Fibroblast of lung (primary cell): ENCODE measurements at regions not wholly inside any gene's neighbourhood (a gene's known extent, or its start where the extent isn't known, plus 50 kb on each side); places are given as distances from the start of the nearest gene placed in this dataset.
"Not testable (repeated sequence)": the region's sequence is repeated elsewhere in the genome, so short reads cannot be mapped to it uniquely, and the experiment has no call there.

ENCODE experiments used
- DNase-seq, 2 donors: peaks; one replicate each; pipeline versions ENCODE4 v3.0.0 to v3.0.0-alpha.2; 2010; ENCODE audit warnings: low read depth in 2 of 2
- H2AFZ ChIP-seq: 2 replicates; pipeline ENCODE4 v1.5.1; 2012; ENCODE audit warnings: low read length, control low read depth, inconsistent platforms
- H3K27ac ChIP-seq: 2 replicates; pipeline ENCODE4 v1.5.1; 2011; ENCODE audit warnings: low read length, control low read depth; ENCODE audit not compliant: insufficient read depth
- H3K27me3 ChIP-seq: 2 replicates; pipeline ENCODE4 v1.5.1; 2011; ENCODE audit warnings: mild to moderate bottlenecking, low read length; ENCODE audit not compliant: control insufficient read depth, insufficient read depth
- H3K36me3 ChIP-seq: 2 replicates; pipeline ENCODE4 v1.5.1; 2011; ENCODE audit warnings: low read length; ENCODE audit not compliant: control insufficient read depth, insufficient read depth
- H3K4me1 ChIP-seq: 2 replicates; pipeline ENCODE4 v1.5.1; 2011; ENCODE audit warnings: low read length; ENCODE audit not compliant: control insufficient read depth, insufficient read depth; ENCODE audit errors: extremely low read depth
- H3K4me2 ChIP-seq: 2 replicates; pipeline ENCODE4 v1.5.1; 2011; ENCODE audit warnings: low read length, control low read depth; ENCODE audit not compliant: insufficient read depth; ENCODE audit errors: extremely low read depth
- H3K4me3 ChIP-seq, 4 experiments: fragments of 200-600 bp in 1 of 4; sonication (generic) in 1 of 4; replicated peaks in 1 of 4; 2 replicates each; pipeline ENCODE4 v1.5.1; 2011 to 2016; ENCODE audit warnings: low read length in 4 of 4, low read depth in 3 of 4, mild to moderate bottlenecking in 3 of 4, control low read depth in 2 of 4, inconsistent platforms in 1 of 4, mixed read lengths in 1 of 4; ENCODE audit not compliant: insufficient read depth in 1 of 4; ENCODE audit errors: control extremely low read depth in 1 of 4
- H3K79me2 ChIP-seq: 2 replicates; pipeline ENCODE4 v1.5.1; 2012; ENCODE audit warnings: mild to moderate bottlenecking, low read length, inconsistent platforms; ENCODE audit not compliant: control insufficient read depth, insufficient read depth
- H3K9ac ChIP-seq: 2 replicates; pipeline ENCODE4 v1.5.1; 2011; ENCODE audit warnings: mild to moderate bottlenecking, low read length, control low read depth; ENCODE audit not compliant: insufficient read depth
- H3K9me3 ChIP-seq: 2 replicates; pipeline ENCODE4 v1.5.1; 2012; ENCODE audit warnings: low read depth, low read length; ENCODE audit not compliant: control insufficient read depth, insufficient read depth
- H4K20me1 ChIP-seq: 2 replicates; pipeline ENCODE4 v1.5.1; 2011; ENCODE audit warnings: low read length; ENCODE audit not compliant: control insufficient read depth, insufficient read depth; ENCODE audit errors: extremely low read depth
- EZH2 ChIP-seq: IDR thresholded peaks from 2 replicates; pipeline ENCODE4 v1.5.1; 2012; ENCODE audit warnings: low read length, control low read depth, mild to moderate bottlenecking; ENCODE audit errors: missing control alignments
- TF ChIP-seq, protein P1 (sequence below), 2 donors: IDR thresholded peaks in 1 of 2; conservative IDR thresholded peaks in 1 of 2; 1 replicate in 1 of 2; 2 replicates in 1 of 2; pipeline ENCODE4 v1.5.1; 2011 to 2012; ENCODE audit warnings: low read length in 2 of 2, control low read depth in 1 of 2, inconsistent platforms in 1 of 2, low read depth in 1 of 2, mild to moderate bottlenecking in 1 of 2

DNA sequence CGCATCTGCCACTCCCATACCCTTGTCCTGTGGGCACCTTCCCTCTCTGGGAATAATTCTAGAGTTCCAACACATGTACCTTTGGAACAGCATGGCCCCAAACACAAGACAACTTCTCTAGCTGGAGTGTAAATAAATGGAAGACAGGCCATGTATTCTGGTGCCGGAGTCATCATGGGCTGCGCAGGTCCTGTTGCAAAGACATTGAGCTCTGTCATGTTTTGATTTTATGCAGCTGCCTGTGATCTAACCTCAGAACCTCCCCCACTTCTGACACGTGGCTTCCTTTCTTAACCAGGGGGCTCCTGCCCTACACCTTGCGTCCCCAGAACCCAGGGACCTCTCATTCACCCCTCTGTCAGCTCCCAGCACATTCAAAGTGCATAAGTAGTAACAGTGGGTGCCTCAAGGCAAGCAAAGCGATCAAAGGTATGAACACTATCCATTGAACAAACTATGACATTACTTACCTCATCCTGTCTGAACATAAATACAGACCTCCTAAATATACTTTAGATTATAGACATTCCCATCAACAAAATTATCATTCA lies 219.9 kb downstream of the FGFR2 start:
- Histone ChIP-seq H3K4me1 (no peaks in the 10 kb centered on the region), H3K36me3 (no peaks in the 10 kb centered on the region), H4K20me1 (no peaks in the 10 kb centered on the region), H3K79me2 (no peaks in the 10 kb centered on the region), H3K4me2 (no peak overlapping the region), H3K9me3 (no peaks in the 10 kb centered on the region), H3K9ac (no peak overlapping the region), H3K27me3 (no peaks in the 10 kb centered on the region), H3K4me3 (no peak overlapping the region), H2AFZ (no peak overlapping the region), H3K27ac (no peak overlapping the region)
- DNase-seq = no peak
- TF ChIP-seq, protein P1, sequence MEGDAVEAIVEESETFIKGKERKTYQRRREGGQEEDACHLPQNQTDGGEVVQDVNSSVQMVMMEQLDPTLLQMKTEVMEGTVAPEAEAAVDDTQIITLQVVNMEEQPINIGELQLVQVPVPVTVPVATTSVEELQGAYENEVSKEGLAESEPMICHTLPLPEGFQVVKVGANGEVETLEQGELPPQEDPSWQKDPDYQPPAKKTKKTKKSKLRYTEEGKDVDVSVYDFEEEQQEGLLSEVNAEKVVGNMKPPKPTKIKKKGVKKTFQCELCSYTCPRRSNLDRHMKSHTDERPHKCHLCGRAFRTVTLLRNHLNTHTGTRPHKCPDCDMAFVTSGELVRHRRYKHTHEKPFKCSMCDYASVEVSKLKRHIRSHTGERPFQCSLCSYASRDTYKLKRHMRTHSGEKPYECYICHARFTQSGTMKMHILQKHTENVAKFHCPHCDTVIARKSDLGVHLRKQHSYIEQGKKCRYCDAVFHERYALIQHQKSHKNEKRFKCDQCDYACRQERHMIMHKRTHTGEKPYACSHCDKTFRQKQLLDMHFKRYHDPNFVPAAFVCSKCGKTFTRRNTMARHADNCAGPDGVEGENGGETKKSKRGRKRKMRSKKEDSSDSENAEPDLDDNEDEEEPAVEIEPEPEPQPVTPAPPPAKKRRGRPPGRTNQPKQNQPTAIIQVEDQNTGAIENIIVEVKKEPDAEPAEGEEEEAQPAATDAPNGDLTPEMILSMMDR (conservative IDR thresholded peaks at IDR 0.05 in 1 of 2, IDR thresholded peaks at IDR 0.05 in 1 of 2; ENCODE audit: low read depth in 1 of 2, low read length in 2 of 2) = no peak
- TF ChIP-seq EZH2 = no peak

DNA sequence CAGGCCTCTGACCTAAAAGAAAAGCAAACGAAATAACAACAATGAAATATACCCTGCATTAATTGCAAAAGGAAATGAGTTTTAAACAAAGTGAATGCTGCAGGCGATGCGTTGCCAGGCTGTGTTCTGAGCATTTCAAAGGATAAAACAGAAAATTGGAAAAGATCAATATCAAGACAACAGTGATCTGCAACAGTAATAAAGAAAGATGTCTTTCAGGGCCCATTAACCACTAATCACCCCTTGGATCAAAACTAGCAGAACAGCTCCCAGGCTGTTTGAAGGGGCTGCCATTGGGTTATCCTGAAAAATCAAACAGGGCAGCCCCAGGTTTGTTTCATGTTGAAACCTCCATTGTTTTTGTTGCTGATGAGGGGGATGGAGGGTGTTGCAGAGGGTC lies 219.2 kb downstream of the FGFR2 start:
- Histone ChIP-seq H2AFZ (no peak overlapping the region), H3K27ac (no peak overlapping the region), H4K20me1 (no peaks in the 10 kb centered on the region), H3K4me2 (no peak overlapping the region), H3K4me3 (no peak overlapping the region), H3K27me3 (no peaks in the 10 kb centered on the region), H3K36me3 (no peaks in the 10 kb centered on the region), H3K79me2 (no peaks in the 10 kb centered on the region), H3K9ac (no peak overlapping the region), H3K4me1 (no peaks in the 10 kb centered on the region), H3K9me3 (no peaks in the 10 kb centered on the region)
- TF ChIP-seq, protein P1 (conservative IDR thresholded peaks at IDR 0.05 in 1 of 2, IDR thresholded peaks at IDR 0.05 in 1 of 2; ENCODE audit: low read depth in 1 of 2, low read length in 2 of 2) = no peak
- no peak for TF ChIP-seq EZH2
- DNase-seq = no peak

DNA sequence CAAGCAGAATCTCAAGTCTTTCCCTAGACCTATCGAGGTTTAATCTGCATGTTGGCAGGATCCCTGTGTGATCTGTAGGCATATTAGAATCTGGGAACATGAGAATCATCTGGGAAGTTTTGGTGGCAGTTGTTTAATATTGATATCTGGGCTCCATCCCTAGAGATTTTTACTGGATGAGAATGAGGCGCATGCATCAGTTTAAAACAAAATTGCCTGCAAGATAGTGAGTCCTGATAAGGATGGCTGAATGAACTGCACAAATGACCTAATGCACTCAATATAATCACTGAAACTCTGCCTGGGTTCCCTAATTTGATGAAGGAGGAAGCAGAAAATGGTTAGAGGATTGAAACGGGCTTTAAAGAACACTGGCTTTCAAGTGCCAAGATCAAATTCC lies 218.0 kb downstream of the FGFR2 start:
- Histone ChIP-seq H3K27ac (no peak overlapping the region), H3K4me3 (no peak overlapping the region), H3K4me2 (no peak overlapping the region), H2AFZ (no peak overlapping the region), H4K20me1 (no peaks in the 10 kb centered on the region), H3K4me1 (no peaks in the 10 kb centered on the region), H3K27me3 (no peaks in the 10 kb centered on the region), H3K9me3 (no peaks in the 10 kb centered on the region), H3K9ac (no peak overlapping the region), H3K36me3 (no peaks in the 10 kb centered on the region), H3K79me2 (no peaks in the 10 kb centered on the region)
- no peak for DNase-seq
- no peak for TF ChIP-seq EZH2
- TF ChIP-seq, protein P1 (conservative IDR thresholded peaks at IDR 0.05 in 1 of 2, IDR thresholded peaks at IDR 0.05 in 1 of 2; ENCODE audit: low read depth in 1 of 2, low read length in 2 of 2) = no peak

DNA sequence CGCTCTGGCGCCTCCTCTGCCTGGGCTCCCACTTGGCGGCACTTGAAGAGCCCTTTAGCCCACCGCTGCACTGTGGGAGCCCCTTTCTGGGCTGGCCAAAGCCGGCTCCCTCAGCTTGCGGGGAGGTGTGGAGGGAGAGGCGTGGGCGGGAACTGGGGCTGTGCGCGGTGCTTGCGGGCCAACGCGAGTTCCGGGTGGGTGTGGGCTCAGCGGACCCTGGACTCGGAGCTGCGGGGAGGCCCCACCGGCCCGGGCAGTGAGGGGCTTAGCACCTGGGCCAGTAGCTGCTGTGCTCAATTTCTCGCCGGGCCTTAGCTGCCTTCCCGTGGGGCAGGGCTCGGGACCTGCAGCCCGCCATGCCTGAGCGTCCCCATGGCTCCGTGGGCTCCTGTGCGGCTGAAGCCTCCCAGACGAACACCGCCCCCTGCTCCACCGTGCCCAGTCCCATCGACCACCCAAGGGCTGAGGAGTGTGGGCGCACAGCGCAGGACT lies 216.2 kb downstream of the FGFR2 start:
- not testable (repeated sequence) for H4K20me1 ChIP-seq, DNase-seq, H3K4me1 ChIP-seq, H3K27me3 ChIP-seq, H3K9ac ChIP-seq, H3K9me3 ChIP-seq, H3K27ac ChIP-seq, H3K4me2 ChIP-seq, H3K79me2 ChIP-seq, H3K4me3 ChIP-seq, H3K36me3 ChIP-seq, H2AFZ ChIP-seq
